HG02970 (cell line): ENCODE measurements at regions not wholly inside any gene's neighbourhood (a gene's known extent, or its start where the extent isn't known, plus 50 kb on each side); places are given as distances from the start of the nearest gene placed in this dataset.

Source experiments
- ATAC-seq: cut with Tn5 transposase; IDR thresholded peaks from one replicate; pipeline ENCODE4 v1.9.1; 2021; ENCODE audit warnings: mild to moderate bottlenecking, moderate library complexity, moderate number of reproducible peaks; ENCODE audit not compliant: unreplicated experiment, low FRiP score

GRCh38 chr13:21814604-21815003 lies 143.7 kb downstream of the FGF9 start:
- ATAC-seq = no peak

DNA sequence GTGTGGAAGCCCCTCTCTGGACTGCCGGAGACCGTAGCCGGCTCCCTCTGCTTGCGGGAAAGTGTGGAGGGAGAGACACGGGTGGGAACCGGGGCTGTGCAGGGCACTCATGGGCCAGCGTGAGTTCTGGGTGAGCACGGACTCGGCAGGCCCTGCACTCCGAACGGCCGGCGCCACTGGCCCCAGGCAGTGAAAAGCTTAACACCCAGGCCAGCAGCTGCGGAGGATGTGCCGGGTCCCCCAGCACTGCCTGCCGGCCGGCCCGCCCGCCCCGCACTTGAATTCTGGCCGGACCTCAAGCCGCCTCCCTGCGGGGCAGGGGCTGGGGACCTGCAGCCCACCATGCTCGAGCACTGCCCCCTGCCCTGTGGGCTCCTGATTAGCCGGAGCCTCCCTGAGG lies 147.0 kb downstream of the FGF9 start:
- no peak for ATAC-seq

- ATAC-seq = no peak
These were observed 151.2 kb downstream of the FGF9 start for GRCh38 chr13:21822029-21822428.

- no peak for ATAC-seq
These were observed 152.5 kb downstream of the FGF9 start for GRCh38 chr13:21823416-21823815.

DNA sequence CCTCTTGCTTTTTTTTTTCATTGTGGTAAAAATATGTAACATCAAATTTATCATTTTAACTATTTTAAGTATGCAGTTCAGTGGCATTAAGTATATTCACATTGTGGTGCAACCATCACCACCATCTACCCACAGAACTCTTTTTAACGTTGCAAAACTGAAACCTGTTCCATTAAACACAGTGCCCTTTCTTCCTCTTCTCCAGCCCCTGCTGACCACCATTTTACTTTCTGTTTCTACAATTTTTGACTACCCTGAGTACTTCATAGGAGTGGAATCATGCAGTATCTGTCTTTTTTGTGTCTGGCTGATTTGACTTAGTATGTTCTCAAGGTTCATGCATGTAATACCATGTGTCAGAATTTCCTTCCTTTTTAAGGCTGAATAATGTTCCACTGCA lies 153.1 kb downstream of the FGF9 start:
- no peak for ATAC-seq

DNA sequence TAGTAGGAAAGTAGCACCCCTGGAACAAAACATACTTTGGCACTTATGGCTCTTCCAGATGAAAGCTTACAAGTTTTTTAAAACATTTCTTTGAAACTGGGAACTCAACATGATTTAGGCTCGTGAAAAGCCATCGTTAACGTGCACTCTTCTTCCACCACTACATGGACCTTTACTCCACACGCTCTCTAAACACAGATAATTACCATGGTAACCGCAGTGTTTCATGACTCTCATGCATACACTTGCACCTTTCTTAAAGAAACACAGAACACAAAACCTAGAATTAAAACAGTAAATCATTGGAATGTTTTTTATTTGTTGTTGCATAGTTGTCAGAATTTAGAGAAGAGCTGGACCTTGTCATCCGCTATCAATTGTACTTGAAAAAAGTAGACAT lies 154.3 kb downstream of the FGF9 start:
- ATAC-seq = no peak

DNA sequence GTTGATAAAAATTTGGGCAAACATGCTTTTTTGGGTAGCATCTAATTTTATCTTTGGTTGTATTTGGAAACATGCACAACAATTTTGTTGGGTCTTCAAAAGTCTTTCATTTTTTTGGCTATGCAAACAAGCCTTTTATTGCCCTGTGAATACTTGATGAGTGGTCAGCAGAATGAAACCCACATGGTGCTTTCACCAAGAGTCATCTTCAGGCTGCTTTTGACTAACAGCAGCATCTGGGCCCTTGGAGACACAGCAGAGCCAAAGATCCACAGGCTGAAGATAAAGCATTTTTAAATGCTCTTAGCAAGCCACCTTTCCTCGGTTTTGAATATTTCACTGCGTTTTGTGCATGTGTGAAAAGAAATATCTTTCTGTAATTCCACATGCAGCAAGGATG lies 154.9 kb downstream of the FGF9 start:
- ATAC-seq = no peak

DNA sequence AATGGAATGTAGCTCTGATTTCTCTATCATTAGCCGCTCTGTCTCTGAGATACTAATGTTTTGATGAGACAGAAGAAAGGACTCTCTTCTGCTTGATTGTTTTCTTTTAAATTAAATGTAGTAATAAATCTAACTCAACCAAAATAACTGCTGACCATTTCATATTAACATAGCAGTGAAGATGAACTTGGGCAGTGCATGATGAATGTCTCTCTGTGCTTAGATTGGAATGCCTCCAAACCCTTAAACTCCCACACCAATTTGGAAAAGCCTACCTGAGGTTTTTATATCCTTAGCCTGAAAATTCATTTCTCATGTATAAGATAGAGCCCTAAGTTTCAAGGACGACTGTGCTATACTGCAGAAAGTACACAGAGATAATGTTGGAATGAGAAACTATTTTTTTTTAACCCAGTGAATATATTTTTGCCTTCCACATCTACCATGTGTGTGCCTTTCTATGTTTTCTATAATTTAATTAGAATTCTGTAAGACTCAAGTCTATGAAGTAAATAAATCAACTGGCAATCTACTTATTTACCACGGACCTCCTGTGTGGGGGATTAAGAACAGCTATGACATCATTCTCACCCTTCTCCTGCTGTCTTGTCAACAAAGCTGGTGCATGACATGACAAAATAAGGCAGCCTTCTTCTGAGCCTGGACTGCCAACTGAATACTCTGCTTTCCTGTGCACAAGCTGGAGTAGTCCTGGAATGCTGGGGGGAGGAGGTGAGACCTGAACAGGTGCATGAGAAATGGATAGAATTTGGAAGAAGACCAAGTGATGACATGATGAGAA lies 155.5 kb downstream of the FGF9 start:
- ATAC-seq = no peak

DNA sequence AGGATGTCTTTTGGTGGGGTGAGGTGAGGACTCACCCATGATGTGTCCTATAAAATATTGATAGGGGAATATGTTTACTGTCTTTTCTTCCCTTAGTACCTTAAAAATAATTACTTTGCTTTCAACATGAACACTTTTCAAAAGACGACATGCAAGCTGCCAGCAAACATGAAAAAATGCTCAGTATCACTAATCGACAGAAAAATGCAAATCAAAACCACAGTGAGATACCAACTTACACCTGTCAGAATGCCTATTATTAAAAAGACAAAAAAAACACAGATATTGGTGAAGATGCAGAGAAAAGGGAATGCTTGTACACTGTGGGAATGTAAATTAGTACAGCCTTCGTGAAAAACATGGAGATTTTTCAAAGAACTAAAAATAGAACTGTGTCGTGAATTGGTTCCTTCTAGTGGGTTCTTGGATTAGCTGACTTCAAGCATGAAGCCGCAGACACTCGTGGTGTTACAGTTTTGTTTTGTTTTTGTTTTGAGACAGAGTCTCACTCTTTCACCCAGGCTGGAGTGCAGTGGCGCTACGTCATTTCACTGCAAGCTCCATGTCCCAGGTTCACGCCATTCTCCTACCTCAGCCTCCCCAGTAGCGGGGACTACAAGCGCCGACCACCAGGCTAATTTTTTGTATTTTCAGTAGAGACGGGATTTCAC lies 160.9 kb downstream of the FGF9 start:
- ATAC-seq = no peak

GRCh38 chr13:21833921-21834320 lies 163.0 kb downstream of the FGF9 start:
- no peak for ATAC-seq

DNA sequence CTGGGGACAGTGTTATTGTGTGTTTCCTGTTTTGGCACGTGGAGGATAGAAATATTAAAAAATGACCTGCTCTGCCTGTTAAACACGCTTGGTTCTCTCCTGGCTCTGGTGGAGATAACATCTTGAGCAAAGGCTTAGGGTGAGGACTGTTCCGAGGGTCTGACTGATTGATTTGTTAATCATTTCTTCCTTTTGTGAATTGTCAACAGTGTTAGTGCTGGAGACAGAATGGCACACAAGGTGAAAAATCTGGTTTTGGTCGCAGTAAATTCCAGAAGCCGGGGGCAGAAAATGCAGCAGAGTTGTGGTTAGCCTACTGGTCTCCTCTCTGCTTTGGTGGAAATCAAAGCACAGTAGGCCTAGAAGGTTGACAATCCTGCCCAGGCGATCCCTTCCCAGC lies 163.6 kb downstream of the FGF9 start:
- no peak for ATAC-seq

- ATAC-seq = no peak
These were observed 166.4 kb downstream of the FGF9 start for GRCh38 chr13:21837288-21837687.

DNA sequence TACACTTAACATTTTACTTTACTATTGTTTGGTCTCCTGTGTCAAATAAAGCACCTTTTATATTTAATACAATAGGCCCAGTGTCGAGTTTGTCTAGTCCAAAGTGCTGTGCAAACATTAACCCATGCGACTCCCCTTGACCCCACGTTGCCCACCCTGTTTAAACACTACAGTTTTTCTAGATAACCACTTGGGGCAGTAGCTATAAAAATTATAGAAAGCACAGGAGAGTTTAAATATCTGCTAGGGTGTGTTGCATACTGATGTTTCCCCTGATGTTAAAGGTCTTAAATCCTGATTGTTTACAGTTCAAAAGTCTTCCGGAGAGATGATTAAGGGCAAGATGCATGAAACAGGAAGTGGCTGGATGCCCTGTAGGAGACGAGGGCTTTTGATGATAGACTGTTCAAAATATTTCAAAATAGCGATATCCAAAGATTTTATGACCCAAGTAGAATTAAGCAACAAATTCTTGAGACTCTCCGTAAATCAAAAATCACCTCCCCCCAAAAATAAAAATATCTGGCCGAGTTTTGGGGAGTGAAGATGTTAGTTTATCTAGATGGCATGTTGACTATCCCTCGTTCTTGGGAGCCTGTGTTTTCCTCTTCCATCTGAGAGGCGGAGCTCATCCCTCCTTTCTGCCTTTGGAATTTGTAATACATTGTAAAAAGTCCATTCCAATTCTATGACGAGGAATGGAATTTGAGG lies 167.1 kb downstream of the FGF9 start:
- no peak for ATAC-seq

DNA sequence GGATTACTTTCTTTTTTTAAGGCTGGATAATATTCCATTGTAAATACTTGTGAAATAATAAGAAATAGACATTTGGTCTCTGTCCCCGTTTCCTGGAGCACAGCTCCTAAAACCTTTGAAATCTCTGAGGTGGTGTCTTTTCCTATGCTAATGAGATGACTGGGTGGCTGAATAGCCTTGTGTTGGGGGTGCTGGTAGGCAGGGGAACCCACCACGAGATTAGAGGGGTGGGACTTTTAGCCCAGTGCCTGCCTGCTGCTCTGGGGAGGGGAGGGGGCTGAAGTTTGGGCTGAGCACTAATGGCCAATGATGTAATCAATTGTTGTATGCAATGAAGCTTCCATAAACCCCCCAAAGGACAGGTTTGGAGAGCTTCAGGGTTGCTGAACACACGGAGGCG lies 175.7 kb downstream of the FGF9 start:
- no peak for ATAC-seq

DNA sequence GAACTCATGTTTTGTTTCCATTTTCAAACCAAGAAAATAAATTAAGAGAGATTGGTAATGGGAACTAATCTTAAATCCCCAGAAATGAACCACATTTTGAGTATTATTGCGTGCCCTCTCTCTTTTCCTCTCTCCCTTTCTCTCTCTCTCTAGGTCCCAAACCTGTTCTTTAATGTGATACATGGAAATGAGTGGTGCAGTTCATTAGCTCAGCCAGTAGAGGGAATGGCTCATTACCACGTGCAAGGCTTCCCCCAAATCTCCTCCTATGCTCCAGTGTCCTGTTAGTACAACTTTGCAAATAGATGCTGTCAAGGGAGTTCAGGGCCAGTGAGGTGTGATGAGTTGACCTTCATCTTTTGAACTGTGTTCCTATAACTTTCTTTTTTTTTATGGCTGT lies 178.4 kb downstream of the FGF9 start:
- ATAC-seq = no peak

- no peak for ATAC-seq
These were observed 179.4 kb downstream of the FGF9 start for GRCh38 chr13:21850013-21851006.

GRCh38 chr13:21852043-21852442 lies 181.2 kb downstream of the FGF9 start:
- ATAC-seq = no peak

GRCh38 chr13:21853779-21854178 lies 182.9 kb downstream of the FGF9 start:
- no peak for ATAC-seq

GRCh38 chr13:21868823-21869222 lies 197.9 kb downstream of the FGF9 start:
- no peak for ATAC-seq

- no peak for ATAC-seq
These were observed 200.5 kb downstream of the FGF9 start for GRCh38 chr13:21871382-21871781.
